ENCODE measurements at regions not wholly inside any gene's neighbourhood (a gene's known extent, or its start where the extent isn't known, plus 50 kb on each side); places are given as distances from the start of the nearest gene placed in this dataset.

- Histone ChIP-seq H3K27me3 (ENCODE audit: insufficient read depth, low read length) (no peaks in the 10 kb centered on the region), H3K4me3 (ENCODE audit: low read length) (no peak overlapping the region), H3K4me1 (ENCODE audit: insufficient read depth, low read length) (no peaks in the 10 kb centered on the region), H2AFZ (ENCODE audit: low read depth, low read length) (no peak overlapping the region), H3K9me3 (ENCODE audit: low read length) (no peaks in the 10 kb centered on the region), H3K36me3 (ENCODE audit: insufficient read depth, low read length) (no peaks in the 10 kb centered on the region)
Observed at GRCh38 chr5:60163762-60164161, 270.2 kb upstream of the PDE4D start.

GRCh38 chr5:60162441-60162840, 268.9 kb upstream of the PDE4D start:
- H3K36me3 ChIP-seq (ENCODE audit: insufficient read depth, low read length) = no peaks in the 10 kb centered on the region
- no peaks in the 10 kb centered on the region for H3K27me3 ChIP-seq (ENCODE audit: insufficient read depth, low read length)
- no peak overlapping the region for H2AFZ ChIP-seq (ENCODE audit: low read depth, low read length)
- H3K9me3 ChIP-seq (ENCODE audit: low read length) = no peaks in the 10 kb centered on the region
- no peak overlapping the region for H3K4me3 ChIP-seq (ENCODE audit: low read length)
- no peaks in the 10 kb centered on the region for H3K4me1 ChIP-seq (ENCODE audit: insufficient read depth, low read length)

- H3K4me1 ChIP-seq (ENCODE audit: insufficient read depth, low read length) = no peaks in the 10 kb centered on the region
- no peaks in the 10 kb centered on the region for H3K27me3 ChIP-seq (ENCODE audit: insufficient read depth, low read length)
- H3K36me3 ChIP-seq (ENCODE audit: insufficient read depth, low read length) = no peaks in the 10 kb centered on the region
- H3K4me3 ChIP-seq (ENCODE audit: low read length) = no peak overlapping the region
- no peak overlapping the region for H2AFZ ChIP-seq (ENCODE audit: low read depth, low read length)
- H3K9me3 ChIP-seq (ENCODE audit: low read length) = no peaks in the 10 kb centered on the region
Observed at GRCh38 chr5:60161340-60161934, 267.9 kb upstream of the PDE4D start.

GRCh38 chr5:60149081-60149480, 255.6 kb upstream of the PDE4D start:
- no peaks in the 10 kb centered on the region for H3K4me1 ChIP-seq (ENCODE audit: insufficient read depth, low read length)
- H2AFZ ChIP-seq (ENCODE audit: low read depth, low read length) = no peak overlapping the region
- no peak overlapping the region for H3K4me3 ChIP-seq (ENCODE audit: low read length)
- no peaks in the 10 kb centered on the region for H3K9me3 ChIP-seq (ENCODE audit: low read length)
- H3K27me3 ChIP-seq (ENCODE audit: insufficient read depth, low read length) = no peaks in the 10 kb centered on the region
- no peaks in the 10 kb centered on the region for H3K36me3 ChIP-seq (ENCODE audit: insufficient read depth, low read length)

DNA sequence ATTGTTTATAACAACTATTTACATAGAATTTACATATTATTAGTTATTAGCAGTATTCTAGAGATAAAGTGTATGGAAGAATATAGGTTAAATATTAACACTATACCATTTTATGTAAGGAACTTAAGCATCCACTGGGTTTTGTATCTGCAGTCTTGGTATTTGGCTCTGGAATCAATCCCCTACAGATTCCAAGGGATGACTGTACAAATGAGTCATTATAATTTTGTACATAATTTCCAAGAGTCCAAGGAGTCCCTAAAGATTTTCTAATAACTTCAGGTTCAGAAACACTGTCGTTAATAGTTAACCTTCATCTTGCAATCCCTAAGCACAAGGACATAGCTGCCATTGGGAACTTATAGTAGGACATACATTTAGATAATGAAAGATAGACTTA, 254.8 kb upstream of the PDE4D start:
- Histone ChIP-seq H3K9me3 (ENCODE audit: low read length) (no peaks in the 10 kb centered on the region), H3K36me3 (ENCODE audit: insufficient read depth, low read length) (no peaks in the 10 kb centered on the region), H3K27me3 (ENCODE audit: insufficient read depth, low read length) (no peaks in the 10 kb centered on the region), H3K4me3 (ENCODE audit: low read length) (no peak overlapping the region), H3K4me1 (ENCODE audit: insufficient read depth, low read length) (no peaks in the 10 kb centered on the region), H2AFZ (ENCODE audit: low read depth, low read length) (no peak overlapping the region)

DNA sequence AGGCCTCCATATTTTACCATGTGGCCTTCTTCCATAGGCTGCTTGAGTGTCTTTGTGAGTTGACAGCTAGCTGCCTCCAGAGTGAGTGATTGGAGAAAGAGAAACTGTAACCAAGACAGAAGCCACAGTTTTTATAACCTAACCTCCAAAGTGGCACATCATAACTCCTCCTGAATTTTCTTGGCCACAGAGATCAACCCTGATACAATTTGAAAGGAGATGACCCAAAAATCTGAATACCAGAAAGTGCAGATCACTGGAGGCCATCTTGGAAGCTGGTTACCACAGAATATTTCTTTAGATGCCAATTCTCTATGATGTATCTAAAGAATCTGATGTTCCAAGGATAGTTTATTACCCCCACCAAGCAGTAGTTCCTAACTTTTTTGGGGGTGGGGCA, 254.3 kb upstream of the PDE4D start:
- H3K36me3 ChIP-seq (ENCODE audit: insufficient read depth, low read length) = no peaks in the 10 kb centered on the region
- H3K27me3 ChIP-seq (ENCODE audit: insufficient read depth, low read length) = no peaks in the 10 kb centered on the region
- H3K4me3 ChIP-seq (ENCODE audit: low read length) = no peak overlapping the region
- H2AFZ ChIP-seq (ENCODE audit: low read depth, low read length) = no peak overlapping the region
- H3K4me1 ChIP-seq (ENCODE audit: insufficient read depth, low read length) = no peaks in the 10 kb centered on the region
- no peaks in the 10 kb centered on the region for H3K9me3 ChIP-seq (ENCODE audit: low read length)

- Histone ChIP-seq H3K9me3 (ENCODE audit: low read length) (no peaks in the 10 kb centered on the region), H2AFZ (ENCODE audit: low read depth, low read length) (no peak overlapping the region), H3K4me1 (ENCODE audit: insufficient read depth, low read length) (no peaks in the 10 kb centered on the region), H3K27me3 (ENCODE audit: insufficient read depth, low read length) (no peaks in the 10 kb centered on the region), H3K4me3 (ENCODE audit: low read length) (no peak overlapping the region), H3K36me3 (ENCODE audit: insufficient read depth, low read length) (no peaks in the 10 kb centered on the region)
Observed at GRCh38 chr5:60143942-60144549, 250.5 kb upstream of the PDE4D start.

GRCh38 chr5:60141119-60141518, 247.6 kb upstream of the PDE4D start:
- Histone ChIP-seq H3K9me3 (ENCODE audit: low read length) (no peaks in the 10 kb centered on the region), H3K4me1 (ENCODE audit: insufficient read depth, low read length) (no peaks in the 10 kb centered on the region), H3K4me3 (ENCODE audit: low read length) (no peak overlapping the region), H3K27me3 (ENCODE audit: insufficient read depth, low read length) (no peaks in the 10 kb centered on the region), H2AFZ (ENCODE audit: low read depth, low read length) (no peak overlapping the region), H3K36me3 (ENCODE audit: insufficient read depth, low read length) (no peaks in the 10 kb centered on the region)

DNA sequence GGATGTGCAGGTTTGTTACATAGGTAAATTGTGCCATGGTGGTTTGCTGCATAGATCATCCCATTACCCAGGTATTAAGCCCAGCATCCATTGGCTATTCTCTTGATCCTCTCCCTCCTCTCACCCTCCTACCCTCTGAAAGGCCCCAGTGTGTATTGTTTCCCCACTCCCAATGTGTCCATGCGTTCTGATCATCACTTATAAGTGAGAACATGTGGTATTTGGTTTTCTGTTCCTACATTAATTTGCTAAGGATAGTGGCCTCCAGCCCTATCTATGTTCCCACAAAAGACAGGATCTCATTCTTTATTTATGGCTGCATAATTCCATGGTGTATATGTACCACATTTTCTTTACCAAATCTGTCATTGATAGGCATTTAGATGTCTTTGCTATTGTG, 243.3 kb upstream of the PDE4D start:
- Histone ChIP-seq H3K27me3 (ENCODE audit: insufficient read depth, low read length) (no peaks in the 10 kb centered on the region), H2AFZ (ENCODE audit: low read depth, low read length) (no peak overlapping the region), H3K9me3 (ENCODE audit: low read length) (no peaks in the 10 kb centered on the region), H3K4me1 (ENCODE audit: insufficient read depth, low read length) (no peaks in the 10 kb centered on the region), H3K4me3 (ENCODE audit: low read length) (no peak overlapping the region), H3K36me3 (ENCODE audit: insufficient read depth, low read length) (no peaks in the 10 kb centered on the region)

DNA sequence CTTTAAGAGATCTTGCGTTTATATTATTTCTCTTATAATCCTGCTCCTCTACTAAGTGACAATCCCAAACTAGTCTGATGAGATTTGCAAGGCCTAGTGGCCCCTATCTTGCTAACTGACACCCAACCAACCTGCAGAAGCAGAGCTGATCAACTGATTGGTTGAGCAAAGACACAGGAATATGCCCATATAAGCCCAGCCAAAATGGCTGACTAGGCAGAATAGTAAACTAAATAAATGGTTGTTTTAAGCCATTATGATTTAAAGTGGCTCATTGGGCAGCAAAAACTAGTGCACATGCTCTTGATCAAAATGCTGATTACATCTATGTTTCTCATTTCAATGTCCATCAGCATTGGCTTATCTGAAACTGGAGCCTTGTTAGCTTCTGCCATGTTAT, 238.0 kb upstream of the PDE4D start:
- H2AFZ ChIP-seq (ENCODE audit: low read depth, low read length) = no peak overlapping the region
- H3K9me3 ChIP-seq (ENCODE audit: low read length) = no peaks in the 10 kb centered on the region
- H3K4me3 ChIP-seq (ENCODE audit: low read length) = no peak overlapping the region
- H3K27me3 ChIP-seq (ENCODE audit: insufficient read depth, low read length) = no peaks in the 10 kb centered on the region
- H3K36me3 ChIP-seq (ENCODE audit: insufficient read depth, low read length) = no peaks in the 10 kb centered on the region
- no peaks in the 10 kb centered on the region for H3K4me1 ChIP-seq (ENCODE audit: insufficient read depth, low read length)

GRCh38 chr5:60125636-60126035, 232.1 kb upstream of the PDE4D start:
- no peaks in the 10 kb centered on the region for H3K9me3 ChIP-seq (ENCODE audit: low read length)
- no peak overlapping the region for H3K4me3 ChIP-seq (ENCODE audit: low read length)
- H3K36me3 ChIP-seq (ENCODE audit: insufficient read depth, low read length) = no peaks in the 10 kb centered on the region
- H3K27me3 ChIP-seq (ENCODE audit: insufficient read depth, low read length) = no peaks in the 10 kb centered on the region
- H3K4me1 ChIP-seq (ENCODE audit: insufficient read depth, low read length) = no peaks in the 10 kb centered on the region
- no peak overlapping the region for H2AFZ ChIP-seq (ENCODE audit: low read depth, low read length)

DNA sequence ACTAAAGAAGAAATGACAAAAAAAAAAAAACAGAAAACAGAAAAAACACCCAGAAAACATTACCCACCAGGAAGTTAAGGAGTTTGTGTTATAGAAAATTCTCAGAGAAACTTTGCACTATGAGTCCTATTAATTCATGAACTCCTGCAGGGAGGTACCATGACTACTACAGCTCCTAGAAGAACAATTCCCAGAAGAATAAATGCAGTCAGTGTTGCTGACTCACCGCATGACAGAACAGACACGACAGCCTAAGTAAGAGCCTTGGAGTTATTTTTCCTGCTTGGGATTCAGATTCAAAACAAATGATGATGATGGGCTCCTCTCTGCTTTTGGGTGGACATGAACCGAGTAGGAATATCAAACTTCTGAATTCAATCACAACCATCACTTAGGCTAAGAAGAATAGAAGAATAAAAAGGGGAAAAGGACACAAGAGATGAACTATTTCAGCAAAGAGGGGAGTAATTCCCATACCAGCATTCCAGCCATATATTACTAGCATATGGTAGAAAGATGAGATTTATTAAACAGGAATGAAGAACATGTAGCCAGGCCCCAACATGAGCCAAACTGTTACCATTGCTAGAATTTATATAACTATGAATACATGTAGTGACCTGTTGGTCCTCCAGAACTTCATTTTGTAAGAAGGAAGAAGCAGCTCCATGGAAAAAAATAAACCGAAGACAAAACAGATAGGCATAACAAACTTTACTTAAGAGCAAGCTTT, 209.6 kb upstream of the PDE4D start:
- Histone ChIP-seq H3K36me3 (ENCODE audit: insufficient read depth, low read length) (no peaks in the 10 kb centered on the region), H3K27me3 (ENCODE audit: insufficient read depth, low read length) (no peaks in the 10 kb centered on the region), H3K4me1 (ENCODE audit: insufficient read depth, low read length) (peaks cover 16% of the 10 kb centered on the region), H3K4me3 (ENCODE audit: low read length) (no peak overlapping the region), H3K9me3 (ENCODE audit: low read length) (no peaks in the 10 kb centered on the region), H2AFZ (ENCODE audit: low read depth, low read length) (peak overlapping the region; percentile 0)

GRCh38 chr5:60101573-60101972, 208.0 kb upstream of the PDE4D start:
- no peaks in the 10 kb centered on the region for H3K27me3 ChIP-seq (ENCODE audit: insufficient read depth, low read length)
- H3K4me3 ChIP-seq (ENCODE audit: low read length) = no peak overlapping the region
- H3K9me3 ChIP-seq (ENCODE audit: low read length) = no peaks in the 10 kb centered on the region
- no peaks in the 10 kb centered on the region for H3K36me3 ChIP-seq (ENCODE audit: insufficient read depth, low read length)
- no peak overlapping the region for H2AFZ ChIP-seq (ENCODE audit: low read depth, low read length)
- peaks cover 16% of the 10 kb centered on the region for H3K4me1 ChIP-seq (ENCODE audit: insufficient read depth, low read length)

All from neuron (in vitro differentiated cells).